ENCODE measurements at regions not wholly inside any gene's neighbourhood (a gene's known extent, or its start where the extent isn't known, plus 50 kb on each side); places are given as distances from the start of the nearest gene placed in this dataset.

- no peak for TF ChIP-seq CTCF (conservative IDR thresholded peaks at IDR 0.05; ENCODE audit: low read length)
- no peak for TF ChIP-seq EZH2phosphoT487 (IDR thresholded peaks at IDR 0.05; ENCODE audit: borderline replicate concordance, low read depth, low read length)
These were observed 55.2 kb downstream of the FOS start for GRCh38 chr14:75333606-75334548.
